Stimulated activated CD4-positive, alpha-beta T cell treated with anti-CD3 and anti-CD28 coated beads, Interleukin-1b, Interleukin-23, amount 100 ng/mL, for 1 hour (primary cell): ENCODE measurements at regions not wholly inside any gene's neighbourhood (a gene's known extent, or its start where the extent isn't known, plus 50 kb on each side); places are given as distances from the start of the nearest gene placed in this dataset.

Experiments used
- DNase-seq, 2 donors: peaks; one replicate each; pipeline ENCODE4 v3.0.0-alpha.2; 2020; ENCODE audit warnings: low read depth in 2 of 2

DNA sequence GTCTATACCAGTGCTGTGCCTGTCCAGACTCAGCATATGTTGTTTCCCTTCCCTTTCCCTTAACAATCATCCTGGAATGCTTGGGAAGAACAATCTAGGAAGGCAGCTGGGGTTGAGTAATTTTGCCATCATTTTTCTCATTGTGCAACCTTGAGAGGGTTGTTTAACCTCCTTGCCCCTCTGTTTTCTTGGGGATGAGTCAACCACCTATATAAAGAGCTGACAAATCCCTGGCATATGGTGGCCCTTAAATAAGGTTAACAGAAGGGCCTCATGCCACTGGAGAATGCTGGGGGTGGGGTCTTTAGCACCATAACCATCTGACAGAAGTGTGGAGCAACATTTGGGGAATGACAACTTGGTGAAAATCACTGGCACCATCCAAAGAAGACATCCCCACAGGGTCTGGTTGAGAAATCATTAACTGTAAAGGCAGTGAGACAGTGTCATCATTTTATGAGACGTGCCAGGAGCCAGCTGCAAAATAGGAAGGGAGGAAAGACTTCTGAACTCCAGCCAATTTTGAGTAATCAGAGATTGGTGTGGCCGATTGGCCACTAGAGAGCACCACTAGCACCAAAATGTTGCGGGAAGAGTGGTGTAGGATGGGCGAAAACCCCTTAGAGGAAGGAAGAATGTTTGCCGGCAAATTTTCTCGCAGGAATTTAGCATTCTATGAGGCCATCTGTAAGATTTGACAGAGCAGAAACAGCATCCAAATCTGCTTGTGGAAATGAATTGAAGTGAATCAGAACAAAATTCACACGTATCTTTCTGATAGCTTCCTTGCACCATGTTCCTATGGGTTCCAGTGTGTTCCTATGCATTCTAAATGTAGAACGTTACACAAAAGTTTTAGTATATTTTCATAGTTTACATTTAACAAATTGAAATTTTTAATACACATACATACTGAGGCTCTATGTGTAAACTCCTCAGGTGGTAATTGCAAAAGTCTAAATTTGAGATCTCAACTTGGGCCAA is 113.8 kb downstream of the MSX2 start:
- no peak for DNase-seq

DNA sequence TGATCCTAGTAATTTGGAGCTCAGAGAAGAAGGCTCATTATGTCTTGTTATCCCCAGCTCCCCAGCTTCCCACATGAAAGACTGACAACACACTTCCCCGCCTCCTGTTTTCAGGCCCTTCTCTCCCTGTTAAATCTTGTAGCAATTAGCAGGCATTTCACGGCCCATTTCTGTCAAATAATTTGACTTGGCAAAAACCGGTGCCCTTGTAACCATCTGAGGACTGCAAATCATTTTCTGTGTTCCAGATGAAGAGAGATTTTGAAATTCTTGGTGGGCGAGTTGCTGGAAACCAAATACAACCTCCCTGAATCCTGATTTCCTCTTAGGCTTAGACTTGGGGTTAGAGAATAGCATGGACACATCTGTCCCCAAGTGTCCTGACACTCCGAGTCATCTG is 109.7 kb downstream of the MSX2 start:
- DNase-seq = no peak

DNA sequence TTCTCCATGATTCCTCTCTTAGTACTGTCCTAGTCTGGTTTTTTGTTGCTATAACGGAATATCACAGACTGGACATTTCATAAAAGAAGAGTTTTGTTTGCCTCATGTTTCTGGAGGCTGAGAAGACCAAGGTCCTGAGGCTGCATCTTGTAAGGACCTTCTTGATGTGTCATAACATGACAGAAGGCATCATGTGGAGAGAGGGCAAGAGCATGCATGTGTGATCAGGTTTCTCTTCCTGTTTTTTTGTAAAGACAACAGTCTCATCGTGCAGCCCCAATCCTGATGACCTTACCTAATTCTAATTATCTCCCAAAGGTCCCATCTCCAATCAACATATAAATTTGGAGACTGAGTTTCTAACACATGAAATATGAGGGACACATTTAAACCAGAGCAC is 108.4 kb downstream of the MSX2 start:
- no peak for DNase-seq

DNA sequence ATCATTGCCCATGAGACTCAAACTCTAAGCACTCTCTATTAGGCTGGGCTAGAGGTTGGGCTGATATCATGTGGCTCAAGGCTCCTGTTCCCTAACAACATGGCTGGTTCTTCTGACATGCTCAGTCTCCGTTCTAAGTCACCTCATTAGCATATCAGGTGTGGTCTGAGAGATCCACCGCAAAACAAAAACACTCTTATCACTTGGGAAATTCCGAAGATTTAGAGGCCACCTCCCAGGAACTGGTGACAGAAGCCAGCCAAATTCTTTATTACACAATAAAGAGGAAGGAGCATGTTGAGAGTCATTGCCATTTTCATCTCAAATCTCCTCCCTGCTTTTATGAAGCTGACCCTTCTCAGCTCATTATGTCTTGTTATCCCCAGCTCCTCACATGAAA is 107.6 kb downstream of the MSX2 start:
- no peak for DNase-seq

DNA sequence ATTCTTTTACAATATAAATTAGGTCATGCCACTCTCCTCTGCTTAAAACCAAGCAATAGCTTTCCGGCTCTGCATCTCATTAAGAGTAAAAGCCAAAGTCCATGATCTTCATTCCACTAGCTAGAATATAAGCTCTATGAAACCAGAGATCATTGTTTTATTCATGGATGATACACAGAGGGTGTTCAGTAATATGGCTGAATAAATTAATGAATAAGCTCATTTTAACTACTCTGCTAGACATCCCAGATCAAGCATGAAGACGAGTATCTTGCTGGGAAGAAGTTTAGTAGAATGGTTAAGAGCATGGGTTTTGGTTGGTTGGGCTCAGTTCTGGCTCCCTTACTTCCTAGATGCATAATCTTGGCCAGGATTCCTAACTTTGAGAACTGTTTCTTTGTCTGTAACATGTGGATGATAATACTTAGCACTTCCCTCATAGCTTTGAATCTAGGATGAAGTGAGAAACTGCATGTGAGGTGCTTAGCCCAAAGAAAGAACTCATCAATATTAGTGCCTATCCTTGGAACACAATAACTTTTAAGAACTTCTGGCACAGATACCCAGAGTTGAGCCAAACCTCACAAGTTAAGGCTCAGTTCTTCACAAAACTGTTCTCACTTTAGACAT is 106.8 kb downstream of the MSX2 start:
- DNase-seq = no peak

DNA sequence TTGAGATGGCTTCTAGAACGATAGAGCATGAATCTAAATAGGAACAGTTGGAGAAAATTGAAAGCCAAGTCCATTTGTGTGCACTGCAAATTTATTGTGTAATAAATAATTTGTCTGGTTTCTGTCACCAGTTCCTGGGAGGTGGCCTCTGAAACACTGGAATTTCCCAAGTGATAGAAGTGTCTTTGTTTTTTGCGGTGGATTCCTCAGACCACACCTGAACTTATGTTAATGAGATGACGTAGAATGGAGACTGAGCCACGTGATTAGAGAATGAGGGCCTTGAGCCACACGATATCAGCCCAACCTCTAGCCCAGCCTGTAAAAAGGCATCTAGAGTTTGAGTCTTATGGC is 105.1 kb downstream of the MSX2 start:
- no peak for DNase-seq

DNA sequence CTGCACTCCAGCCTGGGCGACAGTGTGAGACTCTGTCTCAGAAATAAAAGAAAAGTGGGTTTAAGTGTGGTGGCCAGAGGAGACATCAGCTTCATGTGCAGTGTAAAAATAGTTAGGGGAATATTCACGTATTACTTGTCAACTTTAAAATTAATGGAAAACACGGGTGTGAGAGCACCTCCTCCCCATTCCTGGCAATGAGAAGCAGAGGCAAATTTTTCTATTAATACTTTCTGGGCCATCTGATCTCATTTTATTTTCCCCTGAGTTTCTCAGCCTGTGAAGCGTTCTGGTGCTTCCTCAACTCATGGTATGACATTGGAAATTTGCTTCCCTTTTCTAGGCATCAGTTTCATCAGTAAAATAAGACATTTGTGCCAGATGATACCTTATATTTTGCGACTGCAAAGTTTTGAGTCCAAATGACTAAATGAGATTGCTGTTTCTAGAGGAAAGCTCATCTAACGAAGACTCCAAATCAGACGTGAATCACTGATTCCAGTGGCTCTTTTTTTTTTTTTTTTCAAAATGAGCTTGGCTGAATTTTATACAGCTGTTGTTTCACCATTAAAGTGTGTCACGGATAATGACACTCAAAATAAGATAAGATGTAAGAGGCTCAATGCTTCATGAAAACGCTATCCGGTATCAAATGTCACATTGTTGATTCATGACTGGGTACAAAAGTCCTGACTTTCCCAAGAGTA is 104.6 kb downstream of the MSX2 start:
- DNase-seq = no peak

DNA sequence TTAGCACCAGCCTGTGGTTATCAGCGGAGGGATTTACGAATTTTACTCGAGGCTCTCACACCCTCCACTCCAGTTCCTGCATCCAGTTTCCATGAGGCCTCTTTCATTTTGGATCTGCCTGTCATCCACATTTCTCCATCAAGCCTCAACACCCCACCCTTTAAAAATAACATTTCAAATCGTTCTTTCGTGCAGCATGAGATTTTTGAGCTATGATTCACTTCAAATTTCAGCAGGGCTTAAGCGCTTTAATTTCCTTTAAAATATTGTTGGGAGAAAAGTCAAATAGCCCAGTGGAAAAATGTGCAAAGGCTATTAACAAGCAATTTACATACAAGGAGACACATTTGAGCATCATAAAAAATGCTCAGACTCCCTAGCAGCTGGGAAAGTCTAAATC is 103.2 kb downstream of the MSX2 start:
- DNase-seq = no peak

DNA sequence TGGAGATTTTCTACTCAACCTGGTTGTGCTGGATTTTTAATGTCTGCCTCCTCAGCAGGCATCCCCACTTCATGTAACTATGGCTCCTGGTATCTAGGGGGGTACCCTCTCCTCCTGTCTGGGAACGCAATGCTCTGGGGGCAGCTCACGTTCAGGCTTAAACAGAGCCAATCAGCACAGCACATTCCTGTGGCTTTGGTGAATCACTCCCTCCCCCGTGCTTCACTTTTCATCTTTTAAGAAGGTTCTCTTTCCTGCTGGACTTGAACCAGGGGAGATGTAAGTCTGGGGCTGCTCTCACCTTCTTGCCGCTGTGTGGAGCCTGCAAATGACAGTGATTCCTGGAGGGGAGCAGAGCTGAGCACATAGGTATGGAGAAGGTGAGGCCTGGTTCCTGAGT is 101.2 kb downstream of the MSX2 start:
- no peak for DNase-seq

DNA sequence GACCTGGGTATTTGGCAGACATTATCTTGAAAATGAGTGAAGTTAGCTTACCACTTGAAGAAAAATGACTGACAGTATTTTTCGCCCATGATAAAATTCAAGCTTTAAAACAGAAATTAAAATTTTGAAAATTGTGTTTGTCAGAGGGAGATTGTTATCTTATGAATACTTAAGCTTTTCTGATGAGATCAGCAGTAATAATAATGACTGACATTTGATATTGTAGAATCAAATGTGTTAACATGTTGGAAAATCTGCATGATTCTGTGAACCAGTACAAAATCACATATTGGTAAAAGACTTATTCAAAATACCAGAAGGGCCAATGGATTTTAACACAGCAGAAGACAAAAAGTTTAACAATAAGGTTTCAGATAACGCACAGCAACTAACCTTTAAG is 94.0 kb downstream of the MSX2 start:
- no peak for DNase-seq

DNA sequence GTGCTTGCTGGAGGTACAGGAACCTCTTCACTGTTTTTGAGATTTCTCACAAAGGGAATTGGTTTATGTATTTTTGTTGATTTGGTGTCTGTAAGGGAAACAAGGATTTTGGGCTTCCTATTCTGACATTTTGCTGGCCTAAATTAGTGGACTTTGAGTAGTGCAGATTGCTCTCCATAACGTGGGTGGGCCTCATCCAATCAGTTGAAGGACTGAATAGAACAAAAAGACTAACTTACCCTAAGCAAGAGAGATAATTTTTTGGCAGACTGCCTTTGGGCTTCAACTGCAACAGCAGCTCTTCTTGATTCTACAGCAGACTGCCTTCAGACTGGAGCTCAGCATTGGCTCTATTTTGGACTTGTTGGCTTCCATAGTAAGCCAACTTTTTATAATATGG is 93.2 kb downstream of the MSX2 start:
- DNase-seq = no peak

DNA sequence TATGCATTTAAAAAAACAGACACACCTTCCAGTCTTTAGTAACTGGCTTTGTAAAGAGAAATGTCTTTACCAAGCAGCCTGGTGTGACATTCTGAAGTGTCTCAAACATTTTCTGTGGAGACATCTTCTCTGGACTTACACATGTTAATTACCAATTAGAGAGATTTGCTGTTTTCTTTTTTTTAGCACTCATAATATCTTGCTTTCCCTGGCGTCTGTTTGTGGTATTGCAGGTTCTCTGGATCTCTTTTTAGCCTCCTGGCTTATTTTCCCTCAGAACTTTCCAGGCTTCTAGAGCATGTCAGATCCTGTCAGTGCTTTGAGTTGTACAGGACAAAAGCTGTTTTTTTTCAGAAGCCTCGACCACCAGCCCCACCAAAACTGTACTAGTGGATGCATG is 92.5 kb downstream of the MSX2 start:
- no peak for DNase-seq

DNA sequence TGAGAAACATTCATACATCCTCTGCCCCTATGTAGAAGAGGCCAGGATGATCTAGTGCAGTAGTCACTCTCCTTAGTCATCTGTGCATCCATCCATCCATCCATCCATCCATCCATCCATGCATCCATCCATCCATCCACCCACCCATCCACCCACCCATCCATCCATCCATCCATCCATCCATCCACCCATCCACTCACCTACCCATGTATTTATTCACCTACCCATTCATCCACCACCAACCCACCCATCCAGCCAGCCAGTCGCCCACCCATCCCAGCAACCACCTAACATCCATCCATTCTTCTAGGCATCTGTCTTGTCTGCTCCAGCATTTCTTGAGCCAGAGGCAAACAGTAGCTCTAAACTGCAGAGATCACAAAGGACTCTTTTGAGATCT is 87.1 kb downstream of the MSX2 start:
- DNase-seq = no peak

DNA sequence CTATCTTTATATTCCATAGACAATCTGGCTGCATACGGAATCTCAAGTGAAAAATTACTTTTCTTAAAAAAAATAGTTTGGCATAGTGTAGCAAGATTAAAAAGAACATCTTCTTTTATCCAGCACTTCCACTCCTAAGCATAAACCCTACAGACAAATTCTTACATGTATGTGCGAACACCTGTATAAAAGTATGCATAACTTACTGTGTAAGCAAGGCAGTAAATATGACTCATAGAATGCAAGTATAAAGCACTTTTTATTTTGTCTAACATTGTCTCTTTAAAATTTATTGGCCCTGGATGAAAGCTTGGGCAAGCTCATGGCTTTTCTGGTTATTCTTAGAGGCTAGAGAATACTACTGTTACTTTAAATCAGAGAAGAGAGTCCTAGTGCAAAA is 86.4 kb downstream of the MSX2 start:
- DNase-seq = no peak

DNA sequence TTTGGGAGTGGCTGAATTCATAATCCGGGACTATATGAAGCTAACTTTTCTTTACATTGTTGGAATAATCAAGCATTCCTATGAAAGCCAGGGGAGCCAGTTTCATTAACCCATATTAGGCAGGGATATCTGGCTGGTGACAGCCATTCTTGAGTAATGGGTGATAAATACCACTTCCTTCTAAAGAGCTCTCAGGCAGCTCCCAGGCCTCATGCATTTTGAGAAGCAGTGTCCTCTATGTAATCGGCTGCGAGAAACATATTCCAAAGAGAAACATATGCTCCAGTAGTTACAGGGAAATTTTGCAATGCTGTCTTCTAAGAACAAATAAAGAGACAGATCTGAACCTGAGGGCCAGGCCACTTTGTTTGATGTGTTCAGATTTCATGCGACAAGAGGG is 83.1 kb downstream of the MSX2 start:
- DNase-seq = no peak

DNA sequence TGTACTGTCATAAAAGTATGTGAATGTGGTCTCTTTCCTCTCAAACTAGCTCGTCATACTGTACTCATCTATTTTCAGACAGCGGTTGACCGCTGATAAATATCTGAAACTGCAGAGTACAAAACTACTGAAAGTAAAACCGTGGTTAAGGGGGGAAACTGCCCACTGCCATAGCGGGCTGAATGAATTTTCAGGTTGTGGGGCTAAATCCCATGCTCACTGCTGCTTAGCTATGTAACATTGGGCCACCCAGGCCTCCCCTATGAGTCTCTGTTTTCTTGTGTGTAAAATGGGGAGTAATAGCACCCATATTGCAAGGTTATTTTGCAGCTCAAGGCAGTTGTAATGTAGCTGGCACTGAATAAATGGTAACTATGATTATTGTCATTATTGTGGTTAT is 82.3 kb downstream of the MSX2 start:
- no peak for DNase-seq

DNA sequence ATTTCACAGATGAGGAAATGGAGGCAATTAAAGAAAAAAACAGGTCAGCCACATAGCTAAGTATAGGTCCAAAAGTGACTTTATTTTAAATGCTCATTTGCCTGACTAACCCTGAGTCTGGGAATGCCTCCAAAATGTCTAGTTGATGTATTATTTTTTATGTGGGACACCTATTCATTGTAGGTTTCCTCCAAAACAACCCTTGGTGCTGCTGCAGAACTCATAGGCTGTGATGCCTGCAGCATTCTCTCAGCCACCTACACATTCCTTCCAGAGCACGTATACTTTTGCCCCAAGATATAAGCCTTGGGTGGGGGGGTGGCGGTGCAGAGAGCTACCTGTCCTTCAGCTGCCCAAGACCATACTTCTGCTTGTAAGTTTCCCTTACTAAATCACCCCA is 77.4 kb downstream of the MSX2 start:
- DNase-seq = no peak

DNA sequence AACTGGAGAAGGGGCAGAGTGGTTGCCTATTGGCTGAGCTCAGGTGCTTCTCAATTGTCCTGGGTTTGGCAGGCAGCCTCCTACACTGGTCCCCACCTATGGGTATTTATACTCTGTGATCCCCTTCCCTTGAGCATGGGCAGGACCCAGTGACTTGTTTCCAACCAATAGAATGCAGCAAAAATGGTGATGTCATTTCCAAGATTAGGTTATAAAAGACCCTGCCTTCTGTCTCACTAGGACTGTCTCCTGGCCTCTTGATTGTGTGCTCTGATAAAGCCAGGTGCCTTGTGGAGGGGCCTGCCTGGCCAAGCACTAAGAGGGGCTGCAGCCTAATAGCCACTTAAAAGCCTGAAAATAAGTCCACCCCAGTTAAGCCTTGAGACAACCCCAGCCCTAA is 76.1 kb downstream of the MSX2 start:
- no peak for DNase-seq

DNA sequence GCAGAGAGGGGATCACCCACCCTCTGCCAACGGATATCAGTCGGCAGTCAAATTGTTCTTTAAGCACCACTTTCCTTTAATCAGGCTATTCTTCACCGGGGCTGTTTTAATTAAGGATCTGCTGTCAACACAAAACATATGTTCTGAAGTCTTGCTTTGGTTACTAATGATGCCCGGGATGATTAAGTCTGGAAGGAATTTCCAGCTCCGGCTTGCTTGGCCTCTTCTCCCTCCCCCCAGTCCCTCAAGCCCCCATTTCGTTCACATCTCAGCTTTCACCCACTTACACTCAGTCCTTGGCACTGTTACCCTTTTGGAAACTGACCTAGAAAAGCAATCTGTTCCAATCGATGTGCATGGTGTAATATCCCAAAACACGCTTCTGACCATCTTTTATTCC is 74.7 kb downstream of the MSX2 start:
- DNase-seq = no peak

DNA sequence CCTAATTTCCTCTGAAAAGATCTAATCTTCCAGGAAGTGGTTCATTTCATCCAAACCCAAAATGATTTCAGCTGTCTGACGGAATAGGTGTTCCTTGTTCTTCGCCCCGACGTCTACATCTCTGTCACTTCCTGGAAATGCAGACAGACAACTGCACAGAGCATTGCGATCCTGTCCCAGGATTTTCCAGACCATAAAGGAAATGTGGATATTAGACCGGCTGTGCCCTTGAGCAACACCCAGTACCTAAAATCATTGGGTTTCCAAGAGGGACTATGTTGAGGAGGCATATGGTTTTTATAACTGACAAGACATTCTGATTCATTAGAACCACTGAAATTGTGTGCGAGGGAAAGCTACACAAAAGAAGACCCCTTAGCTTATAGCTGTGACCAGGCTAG is 74.2 kb downstream of the MSX2 start:
- DNase-seq = no peak

DNA sequence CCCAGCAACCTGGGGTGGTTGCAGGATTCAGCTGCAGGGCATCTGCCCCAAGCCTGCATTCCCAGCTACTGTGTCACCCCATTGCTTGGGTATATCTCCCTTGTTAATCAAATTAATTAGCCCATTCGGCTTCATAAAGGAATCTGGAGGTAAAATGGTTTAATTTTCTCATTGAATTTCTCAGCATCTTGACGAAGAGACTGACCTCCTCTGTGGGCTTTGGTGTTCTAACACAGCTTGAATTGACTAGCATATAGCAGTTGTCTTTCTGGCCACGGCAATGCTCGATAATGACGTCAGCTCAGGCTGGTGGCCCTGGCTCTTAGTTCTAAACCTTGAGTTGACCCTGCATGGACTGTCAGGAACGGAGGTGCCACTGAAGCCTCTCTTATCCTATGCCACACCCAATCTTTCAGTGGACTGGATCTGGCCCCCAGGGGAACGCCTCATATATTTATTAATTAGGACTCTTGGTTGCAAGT is 72.4 kb downstream of the MSX2 start:
- DNase-seq = no peak

DNA sequence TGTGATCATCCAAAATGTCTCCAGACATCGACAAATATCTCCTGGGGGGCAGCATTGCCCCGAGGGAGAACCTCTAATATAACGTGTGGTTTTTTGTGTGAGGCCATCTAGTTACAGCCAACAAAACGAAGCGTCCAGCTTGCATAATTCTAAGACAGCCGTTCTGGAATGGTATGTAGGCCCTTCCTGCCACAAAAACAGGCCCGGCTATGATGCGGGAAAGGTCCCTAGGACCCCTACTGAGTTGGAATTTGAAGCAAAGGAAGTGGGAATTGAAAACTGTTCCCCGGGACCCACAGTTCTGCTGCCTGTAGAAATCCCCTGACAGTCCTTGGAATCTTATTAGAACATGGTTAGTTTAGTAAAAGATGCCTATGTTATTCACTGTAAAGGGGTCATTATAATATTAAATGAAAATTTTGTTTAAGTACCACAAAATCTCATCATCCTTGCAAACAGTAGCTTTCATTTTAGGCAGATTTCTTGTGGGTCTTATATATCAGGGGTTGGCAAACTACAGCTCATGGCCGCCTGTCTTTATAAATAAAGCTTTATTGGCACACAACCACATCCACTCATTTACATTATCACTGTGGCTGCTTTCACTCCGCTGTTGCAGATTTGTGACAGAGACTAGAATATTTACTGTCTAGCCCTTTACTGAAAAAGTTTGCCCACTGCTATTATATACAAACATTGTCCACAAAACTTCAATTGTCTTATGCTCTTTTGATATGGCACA is 70.7 kb downstream of the MSX2 start:
- no peak for DNase-seq
